Esophagus squamous epithelium (tissue), 4 donors: ENCODE measurements at regions not wholly inside any gene's neighbourhood (a gene's known extent, or its start where the extent isn't known, plus 50 kb on each side); places are given as distances from the start of the nearest gene placed in this dataset.

Experiments used
- CTCF ChIP-seq, 6 experiments: fragments of 450-650 bp in 4 of 6; fragments of 200-600 bp in 2 of 6; sonication (generic) in 2 of 6; IDR thresholded peaks; one replicate each; pipeline ENCODE4 v1.5.1; 2016 to 2019; ENCODE audit warnings: antibody characterized with exemption in 6 of 6, mild to moderate bottlenecking in 4 of 6, moderate library complexity in 4 of 6
- POLR2A ChIP-seq, 4 donors: fragments of 450-650 bp; IDR thresholded peaks; one replicate each; pipeline ENCODE4 v1.6.1; 2017; ENCODE audit warnings: antibody characterized with exemption in 4 of 4, mild to moderate bottlenecking in 4 of 4, moderate library complexity in 3 of 4

GRCh38 chr5:67870662-67871061, 344.9 kb upstream of the PIK3R1 start:
- no peak for TF ChIP-seq CTCF (IDR thresholded peaks at IDR 0.05)
- TF ChIP-seq POLR2A (IDR thresholded peaks at IDR 0.05), result no peak
